Caco-2 (cell line): ENCODE measurements at regions not wholly inside any gene's neighbourhood (a gene's known extent, or its start where the extent isn't known, plus 50 kb on each side); places are given as distances from the start of the nearest gene placed in this dataset.

ENCODE experiments used
- BruUV-seq: library from RNA; stranded (reverse); fragments of 400-500 nt; replicated peaks from 2 replicates; lab custom pipeline; 2021; lab: Mats Ljungman, UMichigan
- CTCF ChIA-PET: fragments of 300-600 bp; sonication (Branson Sonifier 250); formaldehyde crosslinking; loops from one replicate; lab custom pipeline; 2022; ENCODE audit warnings: antibody characterized with exemption; lab: Charles Lee
- POLR2A ChIA-PET: fragments of 300-600 bp; sonication (Branson Sonifier 250); formaldehyde crosslinking; loops from one replicate; lab custom pipeline; 2022; ENCODE audit warnings: antibody characterized with exemption; lab: Charles Lee
- DNase-seq, 2 experiments: peaks; one replicate each; pipeline versions ENCODE4 v3.0.0 to v3.0.0-alpha.2; 2020 to 2022
- H3K27me3 ChIP-seq: replicated peaks from 2 replicates; pipeline ENCODE4 v1.6.0; 2011; ENCODE audit warnings: low read length; ENCODE audit not compliant: control insufficient read depth, insufficient read depth
- H3K36me3 ChIP-seq: 2 replicates; pipeline ENCODE4 v1.5.1; 2011; ENCODE audit warnings: low read length; ENCODE audit not compliant: control insufficient read depth, insufficient read depth
- H3K4me1 ChIP-seq: fragments of 250-450 bp; sonication (Bioruptor Pico); 2 replicates; pipeline ENCODE4 v1.5.1; 2020; ENCODE audit warnings: mild to moderate bottlenecking
- H3K4me3 ChIP-seq: 2 replicates; pipeline ENCODE4 v1.5.1; 2011; ENCODE audit warnings: low read depth, mild to moderate bottlenecking, control low read depth, low read length
- H3K9me3 ChIP-seq: fragments of 250-450 bp; sonication (Bioruptor Pico); 2 replicates; pipeline ENCODE4 v1.5.1; 2020; ENCODE audit warnings: mild to moderate bottlenecking, moderate library complexity
- H3K27ac Mint-ChIP-seq: one replicate; pipeline ENCODE4 v1.8.0; 2022; ENCODE audit warnings: mixed read lengths; ENCODE audit not compliant: unreplicated experiment
- H3K27me3 Mint-ChIP-seq: one replicate; pipeline ENCODE4 v1.8.0; 2022; ENCODE audit warnings: mixed read lengths; ENCODE audit not compliant: insufficient read depth, unreplicated experiment
- H3K36me3 Mint-ChIP-seq: one replicate; pipeline ENCODE4 v1.8.0; 2022; ENCODE audit warnings: mild to moderate bottlenecking, mixed read lengths; ENCODE audit not compliant: insufficient read depth, unreplicated experiment
- H3K4me1 Mint-ChIP-seq: one replicate; pipeline ENCODE4 v1.8.0; 2022; ENCODE audit warnings: low read depth, mixed read lengths; ENCODE audit not compliant: unreplicated experiment
- H3K4me3 Mint-ChIP-seq: one replicate; pipeline ENCODE4 v1.8.0; 2022; ENCODE audit warnings: mild to moderate bottlenecking, moderate library complexity, mixed read lengths; ENCODE audit not compliant: unreplicated experiment
- H3K9me3 Mint-ChIP-seq: one replicate; pipeline ENCODE4 v1.8.0; 2022; ENCODE audit warnings: mixed read lengths; ENCODE audit not compliant: unreplicated experiment
- CTCF ChIP-seq, 2 experiments: fragments of 200-600 bp in 1 of 2; IDR thresholded peaks; 1 replicate in 1 of 2; 2 replicates in 1 of 2; pipeline versions ENCODE4 v1.5.1 to v1.8.0; 2011 to 2022; ENCODE audit warnings: antibody characterized with exemption in 1 of 2, control low read depth in 1 of 2, inconsistent platforms in 1 of 2, low read depth in 1 of 2, low read length in 1 of 2, mild to moderate bottlenecking in 1 of 2, moderate library complexity in 1 of 2; ENCODE audit not compliant: insufficient read depth in 1 of 2, severe bottlenecking in 1 of 2, unreplicated experiment in 1 of 2
- intact Hi-C: fragments of 100-400 bp; cut with micrococcal nuclease; formaldehyde crosslinking; loops from one replicate; pipeline ENCODE4 v1.10.0; 2022; ENCODE audit not compliant: unreplicated experiment

GRCh38 chr1:99535470-99536164 lies 110.3 kb upstream of the PALMD start:
- no peaks in the 10 kb centered on the region for H3K9me3 Mint-ChIP-seq
- H3K27me3 Mint-ChIP-seq: no peaks in the 10 kb centered on the region
- TF ChIP-seq CTCF (IDR thresholded peaks at IDR 0.05; ENCODE audit: insufficient read depth in 1 of 2, low read depth in 1 of 2, low read length in 1 of 2, severe bottlenecking in 1 of 2, unreplicated experiment in 1 of 2): no peak
- Histone ChIP-seq H3K4me3 (no peak overlapping the region), H3K9me3 (no peaks in the 10 kb centered on the region), H3K4me1 (no peaks in the 10 kb centered on the region), H3K36me3 (no peaks in the 10 kb centered on the region), H3K27me3 (no peaks in the 10 kb centered on the region)
- H3K36me3 Mint-ChIP-seq: no peaks in the 10 kb centered on the region
- no peak overlapping the region for H3K4me3 Mint-ChIP-seq
- DNase-seq: no peak
- POLR2A ChIA-PET: no interaction called here
- intact Hi-C loops: no loop called here
- CTCF ChIA-PET: no interaction called here
- H3K4me1 Mint-ChIP-seq: peaks cover 5% of the 10 kb centered on the region
- no TSS peak for BruUV-seq
- H3K27ac Mint-ChIP-seq: no peak overlapping the region

GRCh38 chr1:99537886-99538617 lies 107.9 kb upstream of the PALMD start:
- intact Hi-C loops: no loop called here
- Mint-ChIP-seq H3K36me3 (no peaks in the 10 kb centered on the region), H3K27ac (no peak overlapping the region), H3K9me3 (no peaks in the 10 kb centered on the region), H3K4me1 (peaks cover 5% of the 10 kb centered on the region), H3K27me3 (no peaks in the 10 kb centered on the region), H3K4me3 (no peak overlapping the region)
- ChIA-PET CTCF (no interaction called here), POLR2A (no interaction called here)
- Histone ChIP-seq H3K4me3 (no peak overlapping the region), H3K4me1 (no peaks in the 10 kb centered on the region), H3K36me3 (no peaks in the 10 kb centered on the region), H3K9me3 (no peaks in the 10 kb centered on the region), H3K27me3 (no peaks in the 10 kb centered on the region)
- DNase-seq: no peak
- no TSS peak for BruUV-seq
- TF ChIP-seq CTCF (IDR thresholded peaks at IDR 0.05; ENCODE audit: insufficient read depth in 1 of 2, low read depth in 1 of 2, low read length in 1 of 2, severe bottlenecking in 1 of 2, unreplicated experiment in 1 of 2): no peak

GRCh38 chr1:99538618-99538956 lies 107.3 kb upstream of the PALMD start:
- no TSS peak for BruUV-seq
- Mint-ChIP-seq H3K4me1 (peaks cover 5% of the 10 kb centered on the region), H3K36me3 (no peaks in the 10 kb centered on the region), H3K27me3 (no peaks in the 10 kb centered on the region), H3K4me3 (no peak overlapping the region), H3K9me3 (no peaks in the 10 kb centered on the region), H3K27ac (no peak overlapping the region)
- no peak for DNase-seq
- no peak for TF ChIP-seq CTCF (IDR thresholded peaks at IDR 0.05; ENCODE audit: insufficient read depth in 1 of 2, low read depth in 1 of 2, low read length in 1 of 2, severe bottlenecking in 1 of 2, unreplicated experiment in 1 of 2)
- no peaks in the 10 kb centered on the region for H3K27me3 ChIP-seq
- H3K9me3 ChIP-seq: no peaks in the 10 kb centered on the region
- POLR2A ChIA-PET: no interaction called here
- intact Hi-C loops: no loop called here
- no peaks in the 10 kb centered on the region for H3K36me3 ChIP-seq
- no peak overlapping the region for H3K4me3 ChIP-seq
- no peaks in the 10 kb centered on the region for H3K4me1 ChIP-seq
- CTCF ChIA-PET: no interaction called here
